ENCODE measurements at regions not wholly inside any gene's neighbourhood (a gene's known extent, or its start where the extent isn't known, plus 50 kb on each side); places are given as distances from the start of the nearest gene placed in this dataset.

DNA sequence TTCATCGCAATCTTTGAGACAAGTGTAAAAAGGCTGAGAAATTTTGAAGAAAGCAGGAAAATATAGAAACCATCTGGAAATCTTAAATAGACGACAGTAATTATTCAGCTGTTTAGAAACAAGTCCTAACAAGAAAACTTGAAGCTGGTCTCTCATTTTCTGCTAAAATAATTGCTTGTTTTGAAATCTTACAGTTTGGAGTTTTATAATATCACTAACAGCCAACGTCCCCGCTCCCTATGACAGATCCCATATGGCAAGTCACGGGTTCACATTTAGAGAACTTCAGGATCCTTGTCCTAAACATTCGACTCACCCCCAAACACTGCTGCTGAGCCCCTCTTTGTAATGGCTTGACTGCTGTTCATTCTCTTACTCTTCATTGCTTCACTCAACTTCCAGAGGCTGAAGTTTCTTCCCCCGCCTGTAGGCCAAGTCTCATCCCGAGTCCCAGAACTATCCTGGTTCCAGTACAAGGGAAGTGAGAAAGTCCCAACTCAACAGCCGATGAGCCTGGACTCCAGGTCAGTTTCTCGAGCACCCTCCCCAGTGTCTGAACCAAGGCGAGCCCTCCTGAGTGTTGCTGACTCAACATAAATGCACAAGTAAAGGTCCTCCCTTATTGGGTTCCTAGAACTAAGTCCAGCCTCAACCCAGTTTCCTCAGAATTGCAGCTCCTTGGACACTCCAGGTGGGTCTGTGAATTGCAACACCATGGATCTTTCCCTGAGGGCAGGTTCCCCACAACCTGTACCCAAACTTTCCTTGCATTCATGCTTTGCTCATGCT lies 93.4 kb upstream of the BACE2 start:
- H3K9me3 Mint-ChIP-seq (ENCODE audit: unreplicated experiment), result peaks cover 7% of the 10 kb centered on the region
- H3K4me3 Mint-ChIP-seq (ENCODE audit: unreplicated experiment), result no peak overlapping the region
- peaks cover 2% of the 10 kb centered on the region for H3K27me3 Mint-ChIP-seq (ENCODE audit: unreplicated experiment)
- no peaks in the 10 kb centered on the region for H3K4me1 Mint-ChIP-seq (ENCODE audit: low read depth, unreplicated experiment)
- no peak for DNase-seq
- H3K27ac Mint-ChIP-seq (ENCODE audit: unreplicated experiment), result no peak overlapping the region
- no peaks in the 10 kb centered on the region for H3K36me3 Mint-ChIP-seq (ENCODE audit: unreplicated experiment)
- TF ChIP-seq, protein P1, sequence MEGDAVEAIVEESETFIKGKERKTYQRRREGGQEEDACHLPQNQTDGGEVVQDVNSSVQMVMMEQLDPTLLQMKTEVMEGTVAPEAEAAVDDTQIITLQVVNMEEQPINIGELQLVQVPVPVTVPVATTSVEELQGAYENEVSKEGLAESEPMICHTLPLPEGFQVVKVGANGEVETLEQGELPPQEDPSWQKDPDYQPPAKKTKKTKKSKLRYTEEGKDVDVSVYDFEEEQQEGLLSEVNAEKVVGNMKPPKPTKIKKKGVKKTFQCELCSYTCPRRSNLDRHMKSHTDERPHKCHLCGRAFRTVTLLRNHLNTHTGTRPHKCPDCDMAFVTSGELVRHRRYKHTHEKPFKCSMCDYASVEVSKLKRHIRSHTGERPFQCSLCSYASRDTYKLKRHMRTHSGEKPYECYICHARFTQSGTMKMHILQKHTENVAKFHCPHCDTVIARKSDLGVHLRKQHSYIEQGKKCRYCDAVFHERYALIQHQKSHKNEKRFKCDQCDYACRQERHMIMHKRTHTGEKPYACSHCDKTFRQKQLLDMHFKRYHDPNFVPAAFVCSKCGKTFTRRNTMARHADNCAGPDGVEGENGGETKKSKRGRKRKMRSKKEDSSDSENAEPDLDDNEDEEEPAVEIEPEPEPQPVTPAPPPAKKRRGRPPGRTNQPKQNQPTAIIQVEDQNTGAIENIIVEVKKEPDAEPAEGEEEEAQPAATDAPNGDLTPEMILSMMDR (IDR thresholded peaks at IDR 0.05; ENCODE audit: partially characterized antibody, unreplicated experiment), result no peak

DNA sequence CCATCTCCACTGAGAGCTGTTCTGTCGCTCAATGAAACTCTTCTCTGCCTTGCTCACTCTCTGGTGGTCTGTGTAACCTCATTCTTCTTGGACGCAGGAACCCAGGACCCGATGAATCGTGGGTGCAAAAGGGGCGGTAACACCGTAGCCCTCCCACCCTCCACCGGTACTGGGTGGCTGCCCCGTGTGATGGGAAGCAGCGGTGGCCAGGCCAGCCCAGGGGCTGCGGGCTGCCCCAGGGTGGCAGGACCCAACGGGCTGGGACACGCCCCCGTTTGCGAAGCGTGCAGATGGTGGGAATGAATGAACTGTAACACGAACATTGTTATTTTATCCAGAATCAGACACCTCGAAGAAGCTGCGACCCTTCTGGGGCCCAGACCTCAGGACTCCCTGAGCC lies 92.3 kb upstream of the BACE2 start:
- DNase-seq, result no peak
- H3K4me1 Mint-ChIP-seq (ENCODE audit: low read depth, unreplicated experiment), result no peaks in the 10 kb centered on the region
- peaks cover 2% of the 10 kb centered on the region for H3K27me3 Mint-ChIP-seq (ENCODE audit: unreplicated experiment)
- H3K27ac Mint-ChIP-seq (ENCODE audit: unreplicated experiment), result no peak overlapping the region
- peaks cover 7% of the 10 kb centered on the region for H3K9me3 Mint-ChIP-seq (ENCODE audit: unreplicated experiment)
- H3K4me3 Mint-ChIP-seq (ENCODE audit: unreplicated experiment), result no peak overlapping the region
- H3K36me3 Mint-ChIP-seq (ENCODE audit: unreplicated experiment), result no peaks in the 10 kb centered on the region
- TF ChIP-seq, protein P1 (IDR thresholded peaks at IDR 0.05; ENCODE audit: partially characterized antibody, unreplicated experiment), result no peak

GRCh38 chr21:41076064-41076463 lies 91.9 kb upstream of the BACE2 start:
- H3K36me3 Mint-ChIP-seq (ENCODE audit: unreplicated experiment), result no peaks in the 10 kb centered on the region
- no peak overlapping the region for H3K27ac Mint-ChIP-seq (ENCODE audit: unreplicated experiment)
- H3K4me3 Mint-ChIP-seq (ENCODE audit: unreplicated experiment), result no peak overlapping the region
- DNase-seq, result no peak
- peaks cover 2% of the 10 kb centered on the region for H3K27me3 Mint-ChIP-seq (ENCODE audit: unreplicated experiment)
- no peaks in the 10 kb centered on the region for H3K4me1 Mint-ChIP-seq (ENCODE audit: low read depth, unreplicated experiment)
- TF ChIP-seq, protein P1 (IDR thresholded peaks at IDR 0.05; ENCODE audit: partially characterized antibody, unreplicated experiment), result no peak
- H3K9me3 Mint-ChIP-seq (ENCODE audit: unreplicated experiment), result peaks cover 7% of the 10 kb centered on the region

GRCh38 chr21:41079159-41079558 lies 88.8 kb upstream of the BACE2 start:
- Mint-ChIP-seq H3K27me3 (ENCODE audit: unreplicated experiment) (peaks cover 2% of the 10 kb centered on the region), H3K27ac (ENCODE audit: unreplicated experiment) (no peak overlapping the region), H3K36me3 (ENCODE audit: unreplicated experiment) (no peaks in the 10 kb centered on the region), H3K4me3 (ENCODE audit: unreplicated experiment) (no peak overlapping the region), H3K9me3 (ENCODE audit: unreplicated experiment) (peaks cover 7% of the 10 kb centered on the region), H3K4me1 (ENCODE audit: low read depth, unreplicated experiment) (no peaks in the 10 kb centered on the region)
- TF ChIP-seq, protein P1 (IDR thresholded peaks at IDR 0.05; ENCODE audit: partially characterized antibody, unreplicated experiment), result no peak
- DNase-seq, result no peak

DNA sequence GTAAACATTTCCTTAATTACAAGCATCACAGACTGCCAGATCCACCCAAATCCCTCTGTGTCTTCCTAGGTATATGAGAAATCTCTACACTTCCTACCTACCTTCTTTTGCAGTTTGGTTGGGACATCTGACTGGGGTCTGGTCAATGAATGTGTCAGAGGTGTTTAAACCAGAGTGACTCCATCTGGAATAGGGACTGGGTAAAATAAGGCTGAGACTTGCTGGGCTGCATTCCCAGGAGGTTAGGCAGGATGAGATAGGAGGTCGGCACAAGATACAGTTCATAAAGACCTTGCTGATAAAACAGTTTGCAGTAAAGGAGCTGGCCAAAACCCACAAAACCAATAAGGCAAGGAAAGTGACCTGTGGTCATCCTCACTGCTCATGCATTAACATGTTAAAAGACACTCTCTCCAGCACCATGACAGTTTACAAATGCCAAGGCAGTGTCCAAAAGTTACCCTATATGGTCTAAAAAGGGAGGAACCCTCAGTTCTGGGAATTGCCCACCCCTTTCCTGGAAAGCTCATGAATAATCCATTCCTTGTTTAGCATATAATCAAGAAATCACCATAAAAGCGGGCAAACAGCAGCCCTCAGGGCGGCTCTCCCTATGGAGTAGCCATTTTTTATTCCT lies 87.4 kb upstream of the BACE2 start:
- no peak overlapping the region for H3K4me3 Mint-ChIP-seq (ENCODE audit: unreplicated experiment)
- no peaks in the 10 kb centered on the region for H3K36me3 Mint-ChIP-seq (ENCODE audit: unreplicated experiment)
- no peak overlapping the region for H3K27ac Mint-ChIP-seq (ENCODE audit: unreplicated experiment)
- H3K27me3 Mint-ChIP-seq (ENCODE audit: unreplicated experiment), result peaks cover 2% of the 10 kb centered on the region
- DNase-seq, result no peak
- TF ChIP-seq, protein P1 (IDR thresholded peaks at IDR 0.05; ENCODE audit: partially characterized antibody, unreplicated experiment), result no peak
- H3K4me1 Mint-ChIP-seq (ENCODE audit: low read depth, unreplicated experiment), result no peaks in the 10 kb centered on the region
- peaks cover 4% of the 10 kb centered on the region for H3K9me3 Mint-ChIP-seq (ENCODE audit: unreplicated experiment)
